ENCODE measurements at regions not wholly inside any gene's neighbourhood (a gene's known extent, or its start where the extent isn't known, plus 50 kb on each side); places are given as distances from the start of the nearest gene placed in this dataset.

DNA sequence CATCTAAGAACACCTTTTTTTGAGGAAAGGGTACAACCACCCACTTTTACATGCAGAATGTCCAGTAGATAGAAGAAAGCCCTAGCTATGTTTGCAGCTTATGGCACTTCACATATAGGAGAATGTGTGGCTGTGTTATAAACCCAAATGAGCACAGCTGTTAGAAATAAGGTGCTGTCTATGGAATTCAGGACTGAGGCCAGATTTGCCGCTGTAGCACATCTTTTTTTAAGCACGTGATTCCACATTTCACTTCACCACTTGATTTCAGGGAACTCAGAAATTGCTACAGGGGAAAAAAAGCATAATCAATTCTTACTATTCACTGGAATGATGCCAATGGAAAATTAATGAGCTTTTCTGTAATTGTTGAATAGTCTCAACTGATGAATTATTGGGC, 147.2 kb upstream of the ADAMTS5 start:
- TF ChIP-seq, protein P1, sequence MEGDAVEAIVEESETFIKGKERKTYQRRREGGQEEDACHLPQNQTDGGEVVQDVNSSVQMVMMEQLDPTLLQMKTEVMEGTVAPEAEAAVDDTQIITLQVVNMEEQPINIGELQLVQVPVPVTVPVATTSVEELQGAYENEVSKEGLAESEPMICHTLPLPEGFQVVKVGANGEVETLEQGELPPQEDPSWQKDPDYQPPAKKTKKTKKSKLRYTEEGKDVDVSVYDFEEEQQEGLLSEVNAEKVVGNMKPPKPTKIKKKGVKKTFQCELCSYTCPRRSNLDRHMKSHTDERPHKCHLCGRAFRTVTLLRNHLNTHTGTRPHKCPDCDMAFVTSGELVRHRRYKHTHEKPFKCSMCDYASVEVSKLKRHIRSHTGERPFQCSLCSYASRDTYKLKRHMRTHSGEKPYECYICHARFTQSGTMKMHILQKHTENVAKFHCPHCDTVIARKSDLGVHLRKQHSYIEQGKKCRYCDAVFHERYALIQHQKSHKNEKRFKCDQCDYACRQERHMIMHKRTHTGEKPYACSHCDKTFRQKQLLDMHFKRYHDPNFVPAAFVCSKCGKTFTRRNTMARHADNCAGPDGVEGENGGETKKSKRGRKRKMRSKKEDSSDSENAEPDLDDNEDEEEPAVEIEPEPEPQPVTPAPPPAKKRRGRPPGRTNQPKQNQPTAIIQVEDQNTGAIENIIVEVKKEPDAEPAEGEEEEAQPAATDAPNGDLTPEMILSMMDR (IDR thresholded peaks at IDR 0.05; ENCODE audit: low read depth, low read length) = no peak
- no peak for TF ChIP-seq POLR2A (IDR thresholded peaks at IDR 0.05; ENCODE audit: extremely low read depth, insufficient read length)
- no peak for TF ChIP-seq MYC (IDR thresholded peaks at IDR 0.05; ENCODE audit: low read depth, low read length)
- TF ChIP-seq, protein P2, sequence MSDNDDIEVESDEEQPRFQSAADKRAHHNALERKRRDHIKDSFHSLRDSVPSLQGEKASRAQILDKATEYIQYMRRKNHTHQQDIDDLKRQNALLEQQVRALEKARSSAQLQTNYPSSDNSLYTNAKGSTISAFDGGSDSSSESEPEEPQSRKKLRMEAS (IDR thresholded peaks at IDR 0.05; ENCODE audit: low read depth, low read length) = no peak

Data from NB4 (cell line).